ENCODE measurements at regions not wholly inside any gene's neighbourhood (a gene's known extent, or its start where the extent isn't known, plus 50 kb on each side); places are given as distances from the start of the nearest gene placed in this dataset.

DNA sequence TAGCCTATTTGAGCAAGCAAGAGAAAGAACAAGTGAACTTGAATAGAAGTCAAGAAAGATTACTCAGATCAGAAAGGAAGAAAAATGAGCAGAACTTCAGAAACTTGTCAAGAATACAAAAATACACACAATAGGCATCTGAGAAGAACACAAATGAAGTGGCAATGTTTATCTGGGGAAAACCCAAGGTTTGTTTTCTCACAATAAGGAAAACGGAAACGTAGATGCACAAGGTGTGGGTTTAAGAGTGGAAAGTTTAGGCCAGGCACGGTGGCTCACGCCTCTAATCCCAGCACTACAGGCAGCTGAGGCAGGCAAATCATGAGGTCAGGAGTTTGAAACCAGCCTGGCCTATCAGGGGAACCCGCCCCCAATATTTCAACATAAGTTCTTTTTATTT is 159.5 kb upstream of the GYPC start:
- DNase-seq (ENCODE audit: low read depth, low spot score): no peak
- Mint-ChIP-seq H3K4me1 (no peaks in the 10 kb centered on the region), H3K9me3 (peaks cover 12% of the 10 kb centered on the region), H3K27ac (ENCODE audit: unreplicated experiment) (no peak overlapping the region), H3K4me3 (no peak overlapping the region), H3K27me3 (ENCODE audit: low read depth) (no peaks in the 10 kb centered on the region), H3K36me3 (ENCODE audit: low read depth) (peaks cover 9% of the 10 kb centered on the region)
- TF ChIP-seq, protein P1, sequence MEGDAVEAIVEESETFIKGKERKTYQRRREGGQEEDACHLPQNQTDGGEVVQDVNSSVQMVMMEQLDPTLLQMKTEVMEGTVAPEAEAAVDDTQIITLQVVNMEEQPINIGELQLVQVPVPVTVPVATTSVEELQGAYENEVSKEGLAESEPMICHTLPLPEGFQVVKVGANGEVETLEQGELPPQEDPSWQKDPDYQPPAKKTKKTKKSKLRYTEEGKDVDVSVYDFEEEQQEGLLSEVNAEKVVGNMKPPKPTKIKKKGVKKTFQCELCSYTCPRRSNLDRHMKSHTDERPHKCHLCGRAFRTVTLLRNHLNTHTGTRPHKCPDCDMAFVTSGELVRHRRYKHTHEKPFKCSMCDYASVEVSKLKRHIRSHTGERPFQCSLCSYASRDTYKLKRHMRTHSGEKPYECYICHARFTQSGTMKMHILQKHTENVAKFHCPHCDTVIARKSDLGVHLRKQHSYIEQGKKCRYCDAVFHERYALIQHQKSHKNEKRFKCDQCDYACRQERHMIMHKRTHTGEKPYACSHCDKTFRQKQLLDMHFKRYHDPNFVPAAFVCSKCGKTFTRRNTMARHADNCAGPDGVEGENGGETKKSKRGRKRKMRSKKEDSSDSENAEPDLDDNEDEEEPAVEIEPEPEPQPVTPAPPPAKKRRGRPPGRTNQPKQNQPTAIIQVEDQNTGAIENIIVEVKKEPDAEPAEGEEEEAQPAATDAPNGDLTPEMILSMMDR (conservative IDR thresholded peaks at IDR 0.05): no peak

DNA sequence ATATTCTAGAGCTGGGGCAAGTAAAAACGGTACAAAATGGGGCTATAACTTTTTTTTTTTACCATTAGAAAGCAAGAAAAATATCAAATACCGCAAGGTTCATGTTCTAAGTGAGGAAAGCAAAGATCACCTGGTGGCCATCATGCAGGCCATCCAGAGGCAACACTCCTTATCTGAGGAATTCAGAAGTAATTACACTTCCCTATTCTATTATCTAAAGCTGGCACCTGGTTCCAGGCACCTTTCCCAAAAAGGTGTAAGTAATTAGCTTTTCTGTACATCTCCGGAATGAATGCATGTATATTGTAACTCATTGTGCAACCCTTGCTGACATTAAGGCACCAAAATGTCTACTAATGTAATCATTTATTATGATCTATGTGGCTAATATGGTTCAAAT is 152.5 kb upstream of the GYPC start:
- Mint-ChIP-seq H3K4me3 (no peak overlapping the region), H3K36me3 (ENCODE audit: low read depth) (no peaks in the 10 kb centered on the region), H3K9me3 (no peaks in the 10 kb centered on the region), H3K27ac (ENCODE audit: unreplicated experiment) (no peak overlapping the region), H3K4me1 (peaks cover 14% of the 10 kb centered on the region), H3K27me3 (ENCODE audit: low read depth) (no peaks in the 10 kb centered on the region)
- TF ChIP-seq, protein P1 (conservative IDR thresholded peaks at IDR 0.05): no peak
- no peak for DNase-seq (ENCODE audit: low read depth, low spot score)

GRCh38 chr2:126504949-126505348 is 151.0 kb upstream of the GYPC start:
- Mint-ChIP-seq H3K27me3 (ENCODE audit: low read depth) (no peaks in the 10 kb centered on the region), H3K27ac (ENCODE audit: unreplicated experiment) (no peak overlapping the region), H3K4me1 (peaks cover 23% of the 10 kb centered on the region), H3K9me3 (no peaks in the 10 kb centered on the region), H3K36me3 (ENCODE audit: low read depth) (no peaks in the 10 kb centered on the region), H3K4me3 (no peak overlapping the region)
- TF ChIP-seq, protein P1 (conservative IDR thresholded peaks at IDR 0.05): no peak
- no peak for DNase-seq (ENCODE audit: low read depth, low spot score)

DNA sequence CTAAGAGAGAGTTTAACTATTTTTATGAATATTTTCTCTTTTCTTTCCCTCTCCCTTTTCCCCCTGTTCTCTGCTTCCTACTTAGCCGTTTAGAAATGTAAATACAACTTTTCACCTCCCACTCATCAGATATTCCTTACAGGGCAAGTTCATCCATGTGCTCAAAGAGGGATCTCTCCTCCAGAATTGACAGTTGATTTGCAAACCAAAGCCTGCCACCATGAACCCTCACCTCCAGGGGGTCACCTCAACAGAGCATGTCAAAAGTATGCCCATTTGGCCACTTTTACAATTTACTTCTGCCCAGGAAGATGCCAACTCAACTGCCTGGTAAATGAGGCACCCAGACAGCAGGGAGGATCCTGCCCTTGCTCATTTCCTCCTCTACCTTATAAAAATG is 149.2 kb upstream of the GYPC start:
- H3K4me3 Mint-ChIP-seq: no peak overlapping the region
- TF ChIP-seq, protein P1 (conservative IDR thresholded peaks at IDR 0.05): no peak
- H3K4me1 Mint-ChIP-seq: peaks cover 37% of the 10 kb centered on the region
- no peaks in the 10 kb centered on the region for H3K9me3 Mint-ChIP-seq
- peak overlapping the region; percentile 95 for H3K27ac Mint-ChIP-seq (ENCODE audit: unreplicated experiment)
- H3K27me3 Mint-ChIP-seq (ENCODE audit: low read depth): no peaks in the 10 kb centered on the region
- no peaks in the 10 kb centered on the region for H3K36me3 Mint-ChIP-seq (ENCODE audit: low read depth)
- no peak for DNase-seq (ENCODE audit: low read depth, low spot score)

DNA sequence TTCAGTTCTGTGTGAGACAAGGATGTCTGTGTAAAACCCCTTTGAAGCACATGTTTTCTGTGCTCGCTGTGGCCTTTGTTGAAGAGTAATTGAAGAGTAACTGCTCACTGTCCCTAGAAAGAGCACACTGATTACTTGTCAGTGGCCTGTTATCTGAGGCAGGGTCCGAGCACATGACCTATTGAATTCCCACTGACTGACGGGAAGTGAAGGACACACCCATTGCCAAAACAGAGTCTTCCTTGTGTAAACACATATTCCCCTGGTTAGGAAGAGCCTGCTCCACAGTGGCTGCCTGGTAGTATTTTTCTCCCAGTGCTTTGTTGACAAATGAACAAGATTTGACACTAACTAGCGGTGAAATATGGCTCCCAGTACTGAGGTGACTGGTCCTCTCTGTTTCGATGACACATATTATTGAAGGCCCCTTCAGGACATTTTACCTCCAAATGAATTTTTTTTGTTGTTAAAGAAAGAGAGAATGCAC is 148.5 kb upstream of the GYPC start:
- Mint-ChIP-seq H3K9me3 (no peaks in the 10 kb centered on the region), H3K27ac (ENCODE audit: unreplicated experiment) (peak overlapping the region; percentile 95), H3K36me3 (ENCODE audit: low read depth) (no peaks in the 10 kb centered on the region), H3K27me3 (ENCODE audit: low read depth) (no peaks in the 10 kb centered on the region), H3K4me3 (no peak overlapping the region), H3K4me1 (peaks cover 37% of the 10 kb centered on the region)
- peak; percentile 13 for DNase-seq (ENCODE audit: low read depth, low spot score)
- TF ChIP-seq, protein P1 (conservative IDR thresholded peaks at IDR 0.05): no peak

GRCh38 chr2:126510356-126510755 is 145.6 kb upstream of the GYPC start:
- TF ChIP-seq, protein P1 (conservative IDR thresholded peaks at IDR 0.05): no peak
- Mint-ChIP-seq H3K27me3 (ENCODE audit: low read depth) (no peaks in the 10 kb centered on the region), H3K9me3 (no peaks in the 10 kb centered on the region), H3K4me3 (no peak overlapping the region), H3K27ac (ENCODE audit: unreplicated experiment) (no peak overlapping the region), H3K4me1 (peaks cover 37% of the 10 kb centered on the region), H3K36me3 (ENCODE audit: low read depth) (no peaks in the 10 kb centered on the region)
- no peak for DNase-seq (ENCODE audit: low read depth, low spot score)

Measured in neural crest cell (in vitro differentiated cells).